Dermis microvascular lymphatic vessel endothelial cell (primary cell): ENCODE measurements at regions not wholly inside any gene's neighbourhood (a gene's known extent, or its start where the extent isn't known, plus 50 kb on each side); places are given as distances from the start of the nearest gene placed in this dataset.
"Not testable (repeated sequence)": the region's sequence is repeated elsewhere in the genome, so short reads cannot be mapped to it uniquely, and the experiment has no call there.

Experiments used
- DNase-seq, 2 donors: peaks; one replicate each; pipeline versions ENCODE4 v3.0.0 to v3.0.0-alpha.2; 2010; ENCODE audit warnings: low read depth in 2 of 2

GRCh38 chr12:33041562-33041961 lies 145.0 kb upstream of the PKP2 start:
- no peak for DNase-seq

- DNase-seq, result not testable (repeated sequence)
Observed at GRCh38 chr12:33033999-33034398, 137.4 kb upstream of the PKP2 start.

GRCh38 chr12:33026791-33027190 lies 130.2 kb upstream of the PKP2 start:
- DNase-seq, result no peak

GRCh38 chr12:33022724-33023123 lies 126.1 kb upstream of the PKP2 start:
- DNase-seq, result not testable (repeated sequence)

GRCh38 chr12:33017029-33017428 lies 120.5 kb upstream of the PKP2 start:
- not testable (repeated sequence) for DNase-seq

GRCh38 chr12:33012226-33012625 lies 115.6 kb upstream of the PKP2 start:
- no peak for DNase-seq

- DNase-seq, result no peak
Observed at GRCh38 chr12:33006106-33006505, 109.5 kb upstream of the PKP2 start.

GRCh38 chr12:33000016-33000415 lies 103.4 kb upstream of the PKP2 start:
- DNase-seq, result no peak

GRCh38 chr12:32997471-32997870 lies 100.9 kb upstream of the PKP2 start:
- no peak for DNase-seq

- no peak for DNase-seq
Observed at GRCh38 chr12:32995623-32996022, 99.0 kb upstream of the PKP2 start.

- no peak for DNase-seq
Observed at GRCh38 chr12:32993404-32993803, 96.8 kb upstream of the PKP2 start.

GRCh38 chr12:32989705-32990104 lies 93.1 kb upstream of the PKP2 start:
- DNase-seq, result no peak

- DNase-seq, result no peak
Observed at GRCh38 chr12:32988982-32989381, 92.4 kb upstream of the PKP2 start.

GRCh38 chr12:32987512-32987911 lies 90.9 kb upstream of the PKP2 start:
- no peak for DNase-seq

- DNase-seq, result no peak
Observed at GRCh38 chr12:32983968-32984367, 87.4 kb upstream of the PKP2 start.

- DNase-seq, result no peak
Observed at GRCh38 chr12:32983332-32983731, 86.8 kb upstream of the PKP2 start.

- no peak for DNase-seq
Observed at GRCh38 chr12:32981139-32981538, 84.6 kb upstream of the PKP2 start.

- no peak for DNase-seq
Observed at GRCh38 chr12:32975122-32975521, 78.5 kb upstream of the PKP2 start.

GRCh38 chr12:32970465-32971110 lies 74.0 kb upstream of the PKP2 start:
- no peak for DNase-seq

GRCh38 chr12:32964981-32965585 lies 68.5 kb upstream of the PKP2 start:
- no peak for DNase-seq

- DNase-seq, result not testable (repeated sequence)
Observed at GRCh38 chr12:32956418-32956817, 59.8 kb upstream of the PKP2 start.

GRCh38 chr12:32952681-32953080 lies 56.1 kb upstream of the PKP2 start:
- no peak for DNase-seq

GRCh38 chr12:32949815-32950214 lies 53.2 kb upstream of the PKP2 start:
- DNase-seq, result no peak
